ENCODE measurements at regions not wholly inside any gene's neighbourhood (a gene's known extent, or its start where the extent isn't known, plus 50 kb on each side); places are given as distances from the start of the nearest gene placed in this dataset.

GRCh38 chr14:96956464-96957239, 159.5 kb downstream of the VRK1 start:
- TF ChIP-seq CTCF (IDR thresholded peaks at IDR 0.05) = no peak
- no peaks in the 10 kb centered on the region for H3K4me1 ChIP-seq

GRCh38 chr14:96958057-96958456, 160.9 kb downstream of the VRK1 start:
- Histone ChIP-seq H3K4me1 (no peaks in the 10 kb centered on the region), H3K4me3 (ENCODE audit: low read depth, low read length) (no peak overlapping the region), H3K36me3 (ENCODE audit: control insufficient read depth, insufficient read depth, low read length) (no peaks in the 10 kb centered on the region), H2AFZ (no peak overlapping the region), H3K4me2 (ENCODE audit: low read length) (no peak overlapping the region), H3K9ac (no peak overlapping the region), H3K9me3 (ENCODE audit: control insufficient read depth, low read length) (no peaks in the 10 kb centered on the region), H3K27ac (no peak overlapping the region), H3K79me2 (no peaks in the 10 kb centered on the region), H3K27me3 (ENCODE audit: control insufficient read depth, insufficient read depth, low read length) (no peaks in the 10 kb centered on the region)
- TF ChIP-seq CTCF (IDR thresholded peaks at IDR 0.05) = no peak

More at GRCh38 chr14:96956464-96957239, 159.5 kb downstream of the VRK1 start:
- no peak overlapping the region for H3K9ac ChIP-seq
- no peaks in the 10 kb centered on the region for H3K79me2 ChIP-seq
- no peak overlapping the region for H3K4me3 ChIP-seq (ENCODE audit: low read depth, low read length)
- H3K4me2 ChIP-seq (ENCODE audit: low read length) = no peak overlapping the region
- H3K36me3 ChIP-seq (ENCODE audit: control insufficient read depth, insufficient read depth, low read length) = no peaks in the 10 kb centered on the region
- no peak overlapping the region for H2AFZ ChIP-seq
- no peak overlapping the region for H3K27ac ChIP-seq
- no peaks in the 10 kb centered on the region for H3K9me3 ChIP-seq (ENCODE audit: control insufficient read depth, low read length)
- no peaks in the 10 kb centered on the region for H3K27me3 ChIP-seq (ENCODE audit: control insufficient read depth, insufficient read depth, low read length)

- no peaks in the 10 kb centered on the region for H3K36me3 ChIP-seq (ENCODE audit: control insufficient read depth, insufficient read depth, low read length)
- TF ChIP-seq CTCF (IDR thresholded peaks at IDR 0.05) = no peak
- H3K27ac ChIP-seq = no peak overlapping the region
- H3K9ac ChIP-seq = no peak overlapping the region
- no peaks in the 10 kb centered on the region for H3K9me3 ChIP-seq (ENCODE audit: control insufficient read depth, low read length)
- no peak overlapping the region for H2AFZ ChIP-seq
- no peaks in the 10 kb centered on the region for H3K27me3 ChIP-seq (ENCODE audit: control insufficient read depth, insufficient read depth, low read length)
- no peak overlapping the region for H3K4me3 ChIP-seq (ENCODE audit: low read depth, low read length)
- no peaks in the 10 kb centered on the region for H3K4me1 ChIP-seq
- no peak overlapping the region for H3K4me2 ChIP-seq (ENCODE audit: low read length)
- no peaks in the 10 kb centered on the region for H3K79me2 ChIP-seq
Observed at GRCh38 chr14:96959992-96960391, 162.8 kb downstream of the VRK1 start.

- Histone ChIP-seq H3K79me2 (no peaks in the 10 kb centered on the region), H3K36me3 (ENCODE audit: control insufficient read depth, insufficient read depth, low read length) (no peaks in the 10 kb centered on the region), H3K9me3 (ENCODE audit: control insufficient read depth, low read length) (no peaks in the 10 kb centered on the region), H3K9ac (no peak overlapping the region), H3K27me3 (ENCODE audit: control insufficient read depth, insufficient read depth, low read length) (no peaks in the 10 kb centered on the region), H3K4me3 (ENCODE audit: low read depth, low read length) (no peak overlapping the region), H3K4me1 (no peaks in the 10 kb centered on the region), H3K4me2 (ENCODE audit: low read length) (no peak overlapping the region), H3K27ac (no peak overlapping the region), H2AFZ (no peak overlapping the region)
- no peak for TF ChIP-seq CTCF (IDR thresholded peaks at IDR 0.05)
Observed at GRCh38 chr14:96960598-96961116, 163.5 kb downstream of the VRK1 start.

GRCh38 chr14:96961895-96962294, 164.7 kb downstream of the VRK1 start:
- Histone ChIP-seq H3K4me2 (ENCODE audit: low read length) (no peak overlapping the region), H3K4me1 (no peaks in the 10 kb centered on the region), H3K27ac (no peak overlapping the region), H3K27me3 (ENCODE audit: control insufficient read depth, insufficient read depth, low read length) (no peaks in the 10 kb centered on the region), H3K9me3 (ENCODE audit: control insufficient read depth, low read length) (no peaks in the 10 kb centered on the region), H3K79me2 (no peaks in the 10 kb centered on the region), H3K36me3 (ENCODE audit: control insufficient read depth, insufficient read depth, low read length) (no peaks in the 10 kb centered on the region), H3K4me3 (ENCODE audit: low read depth, low read length) (no peak overlapping the region), H3K9ac (no peak overlapping the region), H2AFZ (no peak overlapping the region)
- TF ChIP-seq CTCF (IDR thresholded peaks at IDR 0.05) = no peak
